Muscle of back (tissue), 3 donors: ENCODE measurements at regions not wholly inside any gene's neighbourhood (a gene's known extent, or its start where the extent isn't known, plus 50 kb on each side); places are given as distances from the start of the nearest gene placed in this dataset.
"Not testable (repeated sequence)": the region's sequence is repeated elsewhere in the genome, so short reads cannot be mapped to it uniquely, and the experiment has no call there.

Source experiments
- DNase-seq, 3 donors: peaks; one replicate each; pipeline versions ENCODE4 v3.0.0 to v3.0.0-alpha.2; 2013

- no peak for DNase-seq
Observed at GRCh38 chr22:44650806-44651205, 51.2 kb upstream of the PRR5 start.

- peak in 2 of 3 donors; percentile 54 to 71 for DNase-seq
Observed at GRCh38 chr22:44648821-44649565, 53.0 kb upstream of the PRR5 start.

- DNase-seq = no peak
Observed at GRCh38 chr22:44648085-44648820, 53.8 kb upstream of the PRR5 start.

- no peak for DNase-seq
Observed at GRCh38 chr22:44647141-44647540, 54.9 kb upstream of the PRR5 start.

GRCh38 chr22:44646668-44647067 lies 55.3 kb upstream of the PRR5 start:
- DNase-seq = no peak

- DNase-seq = no peak
Observed at GRCh38 chr22:44646141-44646540, 55.9 kb upstream of the PRR5 start.

- DNase-seq = no peak
Observed at GRCh38 chr22:44645531-44645930, 56.5 kb upstream of the PRR5 start.

- DNase-seq = no peak
Observed at GRCh38 chr22:44645083-44645482, 56.9 kb upstream of the PRR5 start.

- DNase-seq = not testable (repeated sequence)
Observed at GRCh38 chr22:44643526-44644101, 58.4 kb upstream of the PRR5 start.

GRCh38 chr22:44642096-44642644 lies 59.8 kb upstream of the PRR5 start:
- no peak for DNase-seq

- no peak for DNase-seq
Observed at GRCh38 chr22:44640618-44641155, 61.3 kb upstream of the PRR5 start.

- DNase-seq = peak in 1 of 3 donors; percentile 68
Observed at GRCh38 chr22:44639891-44640617, 62.0 kb upstream of the PRR5 start.

GRCh38 chr22:44638971-44639760 lies 62.8 kb upstream of the PRR5 start:
- peak; percentile 54 to 91 (median 81) for DNase-seq

- DNase-seq = not testable (repeated sequence)
Observed at GRCh38 chr22:44636502-44637206, 65.3 kb upstream of the PRR5 start.

- not testable (repeated sequence) for DNase-seq
Observed at GRCh38 chr22:44635567-44635966, 66.4 kb upstream of the PRR5 start.

GRCh38 chr22:44634426-44635321 lies 67.3 kb upstream of the PRR5 start:
- no peak for DNase-seq

- no peak for DNase-seq
Observed at GRCh38 chr22:44633647-44634046, 68.4 kb upstream of the PRR5 start.

GRCh38 chr22:44632541-44633396 lies 69.2 kb upstream of the PRR5 start:
- no peak for DNase-seq
